ENCODE measurements at regions not wholly inside any gene's neighbourhood (a gene's known extent, or its start where the extent isn't known, plus 50 kb on each side); places are given as distances from the start of the nearest gene placed in this dataset.
A peak's percentile ranks its signal among the peaks of the same experiment; 100 is the strongest.

- H3K9me3 Mint-ChIP-seq = no peaks in the 10 kb centered on the region
Observed at GRCh38 chr6:111987295-111987694, 66.6 kb upstream of the CCN6 start.

GRCh38 chr6:111988926-111989325 lies 65.0 kb upstream of the CCN6 start:
- no peak overlapping the region for H3K4me3 Mint-ChIP-seq
- 82% methylated on average over 2 of the region's 2 CpGs; no CpG with 5 or more reads in 1 of the 2 experiments for WGBS, 2 experiments (ENCODE audit: insufficient coverage in 1 of 2, insufficient read length in 1 of 2)
- no peaks in the 10 kb centered on the region for H3K36me3 Mint-ChIP-seq (ENCODE audit: low read depth)
- Histone ChIP-seq H3K27ac (ENCODE audit: low read depth, low read length) (no peak overlapping the region), H3K27me3 (ENCODE audit: control insufficient read depth, insufficient read depth, low read length, poor library complexity, severe bottlenecking) (peaks cover 12% of the 10 kb centered on the region), H3K9me3 (ENCODE audit: control insufficient read depth, low read length) (no peaks in the 10 kb centered on the region), H3K4me3 (ENCODE audit: low read length) (no peak overlapping the region), H3K4me1 (ENCODE audit: control insufficient read depth, insufficient read depth, low read length) (no peaks in the 10 kb centered on the region), H3K36me3 (ENCODE audit: control insufficient read depth, insufficient read depth, low read length) (no peaks in the 10 kb centered on the region), H3K9ac (ENCODE audit: extremely low read depth, low read length, poor library complexity, severe bottlenecking) (no peak overlapping the region)
- DNase-seq = peak; percentile 14
- no peaks in the 10 kb centered on the region for H3K9me3 Mint-ChIP-seq
- H3K4me1 Mint-ChIP-seq = peaks cover 4% of the 10 kb centered on the region
- H3K27ac Mint-ChIP-seq = no peak overlapping the region
- peaks cover 12% of the 10 kb centered on the region for H3K27me3 Mint-ChIP-seq (ENCODE audit: insufficient read depth)
- no peak for TF ChIP-seq CTCF (conservative IDR thresholded peaks at IDR 0.05)

More at GRCh38 chr6:111987295-111987694, 66.6 kb upstream of the CCN6 start:
- H3K27ac Mint-ChIP-seq = no peak overlapping the region
- no peaks in the 10 kb centered on the region for H3K36me3 ChIP-seq (ENCODE audit: control insufficient read depth, insufficient read depth, low read length)
- 94% methylated on average over 1 of the region's 1 CpG; no CpG with 5 or more reads in 1 of the 2 experiments for WGBS, 2 experiments (ENCODE audit: insufficient coverage in 1 of 2, insufficient read length in 1 of 2)
- H3K4me3 Mint-ChIP-seq = no peak overlapping the region
- no peak overlapping the region for H3K27ac ChIP-seq (ENCODE audit: low read depth, low read length)
- peaks cover 4% of the 10 kb centered on the region for H3K4me1 Mint-ChIP-seq
- DNase-seq = peak; percentile 33
- no peaks in the 10 kb centered on the region for H3K27me3 ChIP-seq (ENCODE audit: control insufficient read depth, insufficient read depth, low read length, poor library complexity, severe bottlenecking)
- H3K9ac ChIP-seq (ENCODE audit: extremely low read depth, low read length, poor library complexity, severe bottlenecking) = no peak overlapping the region
- no peaks in the 10 kb centered on the region for H3K9me3 ChIP-seq (ENCODE audit: control insufficient read depth, low read length)
- no peaks in the 10 kb centered on the region for H3K4me1 ChIP-seq (ENCODE audit: control insufficient read depth, insufficient read depth, low read length)
- H3K4me3 ChIP-seq (ENCODE audit: low read length) = no peak overlapping the region
- no peaks in the 10 kb centered on the region for H3K36me3 Mint-ChIP-seq (ENCODE audit: low read depth)
- no peak for TF ChIP-seq CTCF (conservative IDR thresholded peaks at IDR 0.05)
- H3K27me3 Mint-ChIP-seq (ENCODE audit: insufficient read depth) = no peaks in the 10 kb centered on the region

DNA sequence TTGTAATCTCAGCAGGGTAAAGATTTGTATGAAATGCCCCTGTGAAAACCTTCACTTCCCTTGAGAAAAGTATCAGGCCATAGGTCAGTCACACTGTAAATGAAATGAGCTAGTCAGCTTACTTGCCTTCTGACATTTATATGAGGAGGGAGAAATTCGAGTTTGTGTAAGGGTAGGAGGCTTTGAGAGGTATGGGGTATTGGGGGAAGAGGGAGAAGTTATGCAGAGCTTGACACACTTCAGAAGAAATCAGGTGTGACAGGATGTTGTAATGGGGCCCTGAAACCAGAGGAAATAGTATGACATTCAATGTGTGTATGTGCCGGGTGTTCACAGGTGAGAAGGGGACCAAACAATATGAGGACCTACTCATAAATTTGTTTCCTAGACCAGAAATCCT lies 64.2 kb upstream of the CCN6 start:
- peaks cover 14% of the 10 kb centered on the region for H3K27me3 Mint-ChIP-seq (ENCODE audit: insufficient read depth)
- H3K4me1 Mint-ChIP-seq = peaks cover 4% of the 10 kb centered on the region
- no peak overlapping the region for H3K27ac ChIP-seq (ENCODE audit: low read depth, low read length)
- no peak overlapping the region for H3K4me3 ChIP-seq (ENCODE audit: low read length)
- H3K4me3 Mint-ChIP-seq = no peak overlapping the region
- no peaks in the 10 kb centered on the region for H3K36me3 Mint-ChIP-seq (ENCODE audit: low read depth)
- no peak overlapping the region for H3K9ac ChIP-seq (ENCODE audit: extremely low read depth, low read length, poor library complexity, severe bottlenecking)
- H3K27me3 ChIP-seq (ENCODE audit: control insufficient read depth, insufficient read depth, low read length, poor library complexity, severe bottlenecking) = peaks cover 20% of the 10 kb centered on the region
- no peaks in the 10 kb centered on the region for H3K9me3 Mint-ChIP-seq
- no peak for TF ChIP-seq CTCF (conservative IDR thresholded peaks at IDR 0.05)
- WGBS, 2 experiments (ENCODE audit: insufficient coverage in 1 of 2, insufficient read length in 1 of 2) = 85 to 94% methylated on average over 2 of the region's 2 CpGs
- H3K9me3 ChIP-seq (ENCODE audit: control insufficient read depth, low read length) = no peaks in the 10 kb centered on the region
- no peak overlapping the region for H3K27ac Mint-ChIP-seq
- H3K36me3 ChIP-seq (ENCODE audit: control insufficient read depth, insufficient read depth, low read length) = no peaks in the 10 kb centered on the region
- peak; percentile 12 for DNase-seq
- H3K4me1 ChIP-seq (ENCODE audit: control insufficient read depth, insufficient read depth, low read length) = no peaks in the 10 kb centered on the region

Measured in endodermal cell (in vitro differentiated cells).